ENCODE measurements at regions not wholly inside any gene's neighbourhood (a gene's known extent, or its start where the extent isn't known, plus 50 kb on each side); places are given as distances from the start of the nearest gene placed in this dataset.

GRCh38 chr2:3021720-3022119 is 355.9 kb downstream of the EIPR1 start:
- H3K4me3 ChIP-seq (replicated peaks in 1 of 2; ENCODE audit: low read depth in 2 of 2, low read length in 2 of 2) = no peak overlapping the region
- DNase-seq (ENCODE audit: low read depth in 2 of 2) = no peak
- TF ChIP-seq CTCF (IDR thresholded peaks at IDR 0.05; ENCODE audit: low read depth, low read length) = no peak

GRCh38 chr2:3010001-3010400 is 367.6 kb downstream of the EIPR1 start:
- TF ChIP-seq CTCF (IDR thresholded peaks at IDR 0.05; ENCODE audit: low read depth, low read length) = no peak
- no peak overlapping the region for H3K4me3 ChIP-seq (replicated peaks in 1 of 2; ENCODE audit: low read depth in 2 of 2, low read length in 2 of 2)
- DNase-seq (ENCODE audit: low read depth in 2 of 2) = no peak

GRCh38 chr2:3009483-3009882 is 368.1 kb downstream of the EIPR1 start:
- no peak for DNase-seq (ENCODE audit: low read depth in 2 of 2)
- no peak for TF ChIP-seq CTCF (IDR thresholded peaks at IDR 0.05; ENCODE audit: low read depth, low read length)
- H3K4me3 ChIP-seq (replicated peaks in 1 of 2; ENCODE audit: low read depth in 2 of 2, low read length in 2 of 2) = no peak overlapping the region

- no peak overlapping the region for H3K4me3 ChIP-seq (replicated peaks in 1 of 2; ENCODE audit: low read depth in 2 of 2, low read length in 2 of 2)
- TF ChIP-seq CTCF (IDR thresholded peaks at IDR 0.05; ENCODE audit: low read depth, low read length) = no peak
- no peak for DNase-seq (ENCODE audit: low read depth in 2 of 2)
Measured at GRCh38 chr2:3009005-3009404, 368.6 kb downstream of the EIPR1 start.

GRCh38 chr2:3008561-3008960 is 369.1 kb downstream of the EIPR1 start:
- no peak overlapping the region for H3K4me3 ChIP-seq (replicated peaks in 1 of 2; ENCODE audit: low read depth in 2 of 2, low read length in 2 of 2)
- no peak for DNase-seq (ENCODE audit: low read depth in 2 of 2)
- TF ChIP-seq CTCF (IDR thresholded peaks at IDR 0.05; ENCODE audit: low read depth, low read length) = no peak

GRCh38 chr2:3007135-3007534 is 370.5 kb downstream of the EIPR1 start:
- no peak for DNase-seq (ENCODE audit: low read depth in 2 of 2)
- no peak overlapping the region for H3K4me3 ChIP-seq (replicated peaks in 1 of 2; ENCODE audit: low read depth in 2 of 2, low read length in 2 of 2)
- TF ChIP-seq CTCF (IDR thresholded peaks at IDR 0.05; ENCODE audit: low read depth, low read length) = no peak

GRCh38 chr2:3005859-3006501 is 371.6 kb downstream of the EIPR1 start:
- no peak for DNase-seq (ENCODE audit: low read depth in 2 of 2)

More at GRCh38 chr2:3005859-3006501, 371.6 kb downstream of the EIPR1 start:
- no peak overlapping the region for H3K4me3 ChIP-seq (replicated peaks in 1 of 2; ENCODE audit: low read depth in 2 of 2, low read length in 2 of 2)
- no peak for TF ChIP-seq CTCF (IDR thresholded peaks at IDR 0.05; ENCODE audit: low read depth, low read length)
